Adrenal gland (tissue), 9 donors: ENCODE measurements at regions not wholly inside any gene's neighbourhood (a gene's known extent, or its start where the extent isn't known, plus 50 kb on each side); places are given as distances from the start of the nearest gene placed in this dataset.

Experiments used
- DNase-seq, 7 donors: peaks; one replicate each; pipeline ENCODE4 v3.0.0-alpha.2; 2019 to 2020
- H3K27ac ChIP-seq, 5 donors: fragments of 200-600 bp; sonication (generic) in 4 of 5; 1 replicate in 3 of 5; 2 replicates in 2 of 5; pipeline versions ENCODE4 v1.5.1 to v1.8.0; 2016 to 2020; ENCODE audit warnings: mild to moderate bottlenecking in 1 of 5
- H3K27me3 ChIP-seq: fragments of 200-600 bp; 2 replicates; pipeline ENCODE4 v1.8.0; 2021
- H3K36me3 ChIP-seq, 2 donors: fragments of 200-600 bp; replicated peaks in 1 of 2; 1 replicate in 1 of 2; 2 replicates in 1 of 2; pipeline versions ENCODE4 v1.5.1 to v1.8.0; 2018 to 2022
- H3K4me1 ChIP-seq, 2 donors: fragments of 200-600 bp; replicated peaks in 1 of 2; 1 replicate in 1 of 2; 2 replicates in 1 of 2; pipeline versions ENCODE4 v1.5.1 to v1.8.0; 2018 to 2021
- H3K4me3 ChIP-seq, 4 donors: fragments of 200-600 bp; sonication (generic) in 3 of 4; one replicate each; pipeline ENCODE4 v1.5.1; 2016 to 2018
- H3K9me3 ChIP-seq, 3 donors: fragments of 200-600 bp; sonication (generic) in 1 of 3; replicated peaks in 1 of 3; 1 replicate in 2 of 3; 2 replicates in 1 of 3; pipeline versions ENCODE4 v1.5.1 to v1.8.0; 2016 to 2021
- POLR2A ChIP-seq, 2 donors: fragments of 450-650 bp; IDR thresholded peaks; one replicate each; pipeline ENCODE4 v1.6.1; 2017; ENCODE audit warnings: antibody characterized with exemption in 2 of 2, mild to moderate bottlenecking in 2 of 2, moderate library complexity in 1 of 2
- WGBS, 4 donors: extraction: QIAGEN DNeasy Blood & Tissue Kit in 2 of 4; methylation state at CpG; one replicate each; pipeline versions ENCODE4 v1.1.5 to v1.1.7; 2013 to 2017; 5-methylcytosine and 5-hydroxymethylcytosine counted together
- intact Hi-C, 2 donors: fragments of 100-400 bp; cut with DNase I; formaldehyde crosslinking; loops; one replicate each; pipeline versions ENCODE4 v1.14.1 to v1.15.0; 2022 to 2023
- TF ChIP-seq, protein P1 (sequence below), 6 experiments: fragments of 450-650 bp in 4 of 6; fragments of 200-600 bp in 2 of 6; sonication (generic) in 1 of 6; IDR thresholded peaks; 1 replicate in 5 of 6; 2 replicates in 1 of 6; pipeline versions ENCODE4 v1.5.1 to v1.8.0; 2016 to 2021; ENCODE audit warnings: antibody characterized with exemption in 6 of 6, mild to moderate bottlenecking in 2 of 6, moderate library complexity in 1 of 6
- donor health status: healthy with polysubstance abuse.
- donor health status: Bipolar disorder and iron deficiency.
- donor health status: DM: yes; HTN: yes; CAD: no.
- donor health status: DM: no; HTN: no; CAD: no.
- donor health status: DM: no; HTN: no; CAD: no.

DNA sequence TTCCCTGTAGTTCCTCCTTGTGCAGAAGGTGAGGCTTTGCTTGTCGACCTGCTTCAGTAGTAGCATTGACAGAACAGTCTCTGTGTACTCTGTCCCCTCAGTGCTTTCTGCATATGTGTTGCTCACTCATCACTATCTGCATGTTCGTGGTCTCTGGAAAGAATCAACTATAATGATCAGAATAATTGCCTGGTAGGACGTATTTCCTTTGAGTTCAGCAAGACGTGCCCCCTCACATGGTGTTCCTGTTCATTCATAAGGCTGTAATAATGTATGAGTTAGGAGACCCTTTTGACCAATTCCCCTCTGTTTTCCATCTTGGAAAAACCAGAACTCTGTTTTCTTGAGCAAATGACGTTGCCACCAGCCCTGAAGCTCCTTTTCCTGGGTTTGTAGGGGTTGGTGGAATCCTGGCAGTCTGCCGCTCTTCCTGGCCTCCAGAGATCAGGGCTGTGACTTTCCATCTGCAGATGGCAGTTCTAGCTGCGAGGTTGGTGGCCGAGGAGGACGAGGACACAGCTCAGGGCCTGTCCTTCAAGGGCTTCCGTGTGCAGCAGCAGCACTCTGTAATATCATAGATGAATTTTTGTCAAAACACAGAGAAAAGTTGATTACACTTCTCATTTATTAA, 61.9 kb downstream of the EXOSC2 start:
- WGBS, 4 donors = 37 to 45% (median 38%) methylated on average over 10 of the region's 10 CpGs
- intact Hi-C loops = no loop called here
- Histone ChIP-seq H3K27ac (peak overlapping the region in 4 of 5 donors; percentile 41 to 72 (median 56)), H3K36me3 (no peaks in the 10 kb centered on the region), H3K27me3 (no peaks in the 10 kb centered on the region), H3K4me1 (peaks cover 18 to 27% of the 10 kb centered on the region in 2 donors), H3K4me3 (peak overlapping the region in 1 of 4 donors; percentile 20), H3K9me3 (no peaks in the 10 kb centered on the region)
- DNase-seq = peak; percentile 43 to 83 (median 75)
- peak in 1 of 2 donors; percentile 16 for TF ChIP-seq POLR2A (IDR thresholded peaks at IDR 0.05)
- TF ChIP-seq, protein P1, sequence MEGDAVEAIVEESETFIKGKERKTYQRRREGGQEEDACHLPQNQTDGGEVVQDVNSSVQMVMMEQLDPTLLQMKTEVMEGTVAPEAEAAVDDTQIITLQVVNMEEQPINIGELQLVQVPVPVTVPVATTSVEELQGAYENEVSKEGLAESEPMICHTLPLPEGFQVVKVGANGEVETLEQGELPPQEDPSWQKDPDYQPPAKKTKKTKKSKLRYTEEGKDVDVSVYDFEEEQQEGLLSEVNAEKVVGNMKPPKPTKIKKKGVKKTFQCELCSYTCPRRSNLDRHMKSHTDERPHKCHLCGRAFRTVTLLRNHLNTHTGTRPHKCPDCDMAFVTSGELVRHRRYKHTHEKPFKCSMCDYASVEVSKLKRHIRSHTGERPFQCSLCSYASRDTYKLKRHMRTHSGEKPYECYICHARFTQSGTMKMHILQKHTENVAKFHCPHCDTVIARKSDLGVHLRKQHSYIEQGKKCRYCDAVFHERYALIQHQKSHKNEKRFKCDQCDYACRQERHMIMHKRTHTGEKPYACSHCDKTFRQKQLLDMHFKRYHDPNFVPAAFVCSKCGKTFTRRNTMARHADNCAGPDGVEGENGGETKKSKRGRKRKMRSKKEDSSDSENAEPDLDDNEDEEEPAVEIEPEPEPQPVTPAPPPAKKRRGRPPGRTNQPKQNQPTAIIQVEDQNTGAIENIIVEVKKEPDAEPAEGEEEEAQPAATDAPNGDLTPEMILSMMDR (IDR thresholded peaks at IDR 0.05) = no peak

DNA sequence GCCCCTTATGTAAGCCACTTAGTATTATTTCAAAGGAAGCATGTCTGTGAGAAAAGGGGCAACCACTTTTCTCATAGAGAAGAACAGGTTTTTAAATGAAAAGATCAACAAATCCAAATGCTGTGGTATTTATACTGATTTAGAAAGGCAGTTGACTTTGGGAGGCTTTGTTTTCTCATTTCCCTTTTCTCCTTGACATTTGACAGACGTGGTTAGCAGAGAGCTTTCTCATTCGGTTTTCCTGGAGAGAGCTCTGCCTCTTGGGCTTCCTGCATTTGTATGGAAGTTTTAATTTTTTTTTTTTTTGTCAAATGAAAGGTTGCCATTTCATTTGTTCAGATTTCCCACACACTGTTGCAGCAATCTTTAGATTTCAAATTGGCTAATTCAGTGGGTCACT, 62.5 kb downstream of the EXOSC2 start:
- TF ChIP-seq, protein P1 (IDR thresholded peaks at IDR 0.05) = no peak
- no peak for TF ChIP-seq POLR2A (IDR thresholded peaks at IDR 0.05)
- H3K36me3 ChIP-seq = no peaks in the 10 kb centered on the region
- H3K27me3 ChIP-seq = no peaks in the 10 kb centered on the region
- peaks cover 18 to 27% of the 10 kb centered on the region in 2 donors for H3K4me1 ChIP-seq
- DNase-seq = no peak
- intact Hi-C loops = no loop called here
- no peaks in the 10 kb centered on the region for H3K9me3 ChIP-seq
- H3K4me3 ChIP-seq = peak overlapping the region in 1 of 4 donors; percentile 20
- peak overlapping the region in 4 of 5 donors; percentile 41 to 72 (median 56) for H3K27ac ChIP-seq
- WGBS, 4 donors = 2 to 6% (median 2%) methylated on average over 2 of the region's 2 CpGs

DNA sequence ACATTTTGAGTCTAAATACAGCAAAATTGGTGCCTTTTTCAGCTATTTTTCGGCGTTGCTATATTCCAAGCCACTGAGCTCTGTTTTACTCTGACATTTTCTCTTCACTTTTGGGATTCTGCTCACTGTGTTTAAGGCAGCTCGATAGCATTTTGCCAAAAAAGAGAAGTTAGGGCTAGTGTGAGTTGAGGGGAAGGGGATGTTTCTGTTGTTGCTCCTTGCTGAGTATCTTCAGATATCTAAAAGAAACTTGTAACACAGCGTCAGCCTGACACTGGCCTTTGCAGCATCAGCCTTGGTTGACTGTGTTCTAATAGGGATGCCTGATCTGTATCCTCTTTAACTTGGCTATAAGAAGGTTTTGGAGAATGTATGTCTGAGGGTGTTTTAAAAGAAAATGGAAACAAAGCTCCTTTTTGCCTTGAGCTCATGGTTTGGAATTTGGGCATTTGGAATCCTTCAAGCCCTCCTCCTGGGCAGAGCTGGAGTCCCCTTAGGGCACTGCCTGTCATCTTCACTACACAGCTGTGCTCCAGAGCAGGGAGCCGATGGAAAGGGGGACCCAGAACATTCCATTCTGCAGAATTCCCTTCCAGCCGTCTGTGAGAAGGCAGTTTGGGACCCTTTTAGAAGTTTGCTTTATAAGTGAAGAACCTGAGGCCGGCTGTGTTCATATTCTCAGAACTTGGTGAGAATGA, 63.0 kb downstream of the EXOSC2 start:
- no peaks in the 10 kb centered on the region for H3K27me3 ChIP-seq
- peaks cover 18 to 27% of the 10 kb centered on the region in 2 donors for H3K4me1 ChIP-seq
- peak overlapping the region in 3 of 5 donors; percentile 18 to 72 (median 45) for H3K27ac ChIP-seq
- TF ChIP-seq POLR2A (IDR thresholded peaks at IDR 0.05) = no peak
- TF ChIP-seq, protein P1 (IDR thresholded peaks at IDR 0.05) = no peak
- no peak for DNase-seq
- intact Hi-C loops = no loop called here
- H3K4me3 ChIP-seq = no peak overlapping the region
- no peaks in the 10 kb centered on the region for H3K9me3 ChIP-seq
- 53 to 62% (median 58%) methylated on average over 7 of the region's 7 CpGs for WGBS, 4 donors
- no peaks in the 10 kb centered on the region for H3K36me3 ChIP-seq

DNA sequence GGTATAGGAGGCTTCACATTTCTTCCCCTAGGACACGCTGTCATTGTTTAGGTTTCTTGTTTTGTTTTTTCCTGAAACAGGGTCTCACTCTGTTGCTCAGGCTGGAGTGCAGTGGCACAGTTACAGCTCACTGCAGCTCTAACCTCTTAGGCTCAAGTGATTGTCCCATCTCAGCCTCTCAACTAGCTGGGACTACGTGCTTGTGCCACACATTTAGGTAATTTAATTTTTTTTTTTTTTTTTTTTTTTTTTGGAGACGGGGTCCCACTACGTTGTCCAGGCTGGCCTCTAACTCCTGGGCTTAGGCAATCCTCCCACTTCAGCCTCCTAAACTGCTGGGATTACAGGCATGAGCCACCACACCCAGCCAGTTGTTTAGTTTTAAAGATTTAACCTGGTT, 66.2 kb downstream of the EXOSC2 start:
- intact Hi-C loops = loop anchor here in 1 of 2 donors (10.0 kb wide), 1 partner anchor 45 kb away; no protein-coding TSS in a partner anchor
- Histone ChIP-seq H3K36me3 (no peaks in the 10 kb centered on the region), H3K9me3 (no peaks in the 10 kb centered on the region), H3K4me1 (peaks cover 18 to 35% of the 10 kb centered on the region in 2 donors), H3K27me3 (no peaks in the 10 kb centered on the region), H3K4me3 (no peak overlapping the region), H3K27ac (no peak overlapping the region)
- no peak for TF ChIP-seq POLR2A (IDR thresholded peaks at IDR 0.05)
- TF ChIP-seq, protein P1 (IDR thresholded peaks at IDR 0.05) = no peak
- WGBS, 4 donors = 81 to 100% (median 90%) methylated on average over 4 of the region's 4 CpGs
- no peak for DNase-seq
